ENCODE measurements at regions not wholly inside any gene's neighbourhood (a gene's known extent, or its start where the extent isn't known, plus 50 kb on each side); places are given as distances from the start of the nearest gene placed in this dataset.

DNA sequence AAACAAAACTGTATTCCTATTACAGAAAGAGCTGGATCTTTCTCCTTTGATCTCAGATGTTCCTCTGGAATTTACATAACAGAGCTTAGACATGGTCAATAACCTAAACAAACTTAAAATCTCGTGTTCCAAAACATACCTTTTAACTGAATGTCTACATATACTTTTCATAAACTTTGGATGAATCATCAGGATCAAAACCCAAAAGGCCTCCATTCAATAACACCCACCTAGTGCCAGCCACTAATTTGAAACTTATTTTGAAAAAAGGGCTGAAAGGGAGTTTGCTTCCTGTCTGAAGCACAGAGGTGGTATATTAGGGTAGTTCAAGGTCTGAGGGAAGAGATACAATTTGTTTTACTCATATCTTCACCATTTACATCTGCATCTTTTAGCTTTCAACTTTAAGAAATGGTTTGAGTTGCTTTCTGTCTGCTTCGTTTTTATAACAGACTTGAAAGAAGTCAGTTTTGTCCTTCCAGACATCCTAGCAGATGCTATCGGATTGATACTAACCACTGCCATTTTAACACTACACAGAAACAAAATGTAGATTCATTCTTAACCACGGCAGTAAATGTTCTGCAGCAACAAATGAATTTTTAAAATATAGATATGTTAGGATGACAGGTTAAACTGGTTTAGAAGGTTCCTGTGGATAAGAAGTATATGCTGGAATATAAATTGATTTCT, 242.8 kb upstream of the DKK2 start:
- H3K27ac ChIP-seq, result no peak overlapping the region
- TF ChIP-seq, protein P1, sequence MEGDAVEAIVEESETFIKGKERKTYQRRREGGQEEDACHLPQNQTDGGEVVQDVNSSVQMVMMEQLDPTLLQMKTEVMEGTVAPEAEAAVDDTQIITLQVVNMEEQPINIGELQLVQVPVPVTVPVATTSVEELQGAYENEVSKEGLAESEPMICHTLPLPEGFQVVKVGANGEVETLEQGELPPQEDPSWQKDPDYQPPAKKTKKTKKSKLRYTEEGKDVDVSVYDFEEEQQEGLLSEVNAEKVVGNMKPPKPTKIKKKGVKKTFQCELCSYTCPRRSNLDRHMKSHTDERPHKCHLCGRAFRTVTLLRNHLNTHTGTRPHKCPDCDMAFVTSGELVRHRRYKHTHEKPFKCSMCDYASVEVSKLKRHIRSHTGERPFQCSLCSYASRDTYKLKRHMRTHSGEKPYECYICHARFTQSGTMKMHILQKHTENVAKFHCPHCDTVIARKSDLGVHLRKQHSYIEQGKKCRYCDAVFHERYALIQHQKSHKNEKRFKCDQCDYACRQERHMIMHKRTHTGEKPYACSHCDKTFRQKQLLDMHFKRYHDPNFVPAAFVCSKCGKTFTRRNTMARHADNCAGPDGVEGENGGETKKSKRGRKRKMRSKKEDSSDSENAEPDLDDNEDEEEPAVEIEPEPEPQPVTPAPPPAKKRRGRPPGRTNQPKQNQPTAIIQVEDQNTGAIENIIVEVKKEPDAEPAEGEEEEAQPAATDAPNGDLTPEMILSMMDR (IDR thresholded peaks at IDR 0.05; ENCODE audit: low read depth, low read length, missing control alignments), result no peak
- no peak for DNase-seq
- no peaks in the 10 kb centered on the region for H3K36me3 ChIP-seq (replicated peaks)
- H3K27me3 ChIP-seq (replicated peaks), result no peaks in the 10 kb centered on the region
- in situ Hi-C loops (cut with HindIII; ENCODE audit: low pct_ligation_motif_present, low sequenced_read_pairs), result no loop called here
- H3K4me3 ChIP-seq (ENCODE audit: low read depth, low read length), result no peak overlapping the region

DNA sequence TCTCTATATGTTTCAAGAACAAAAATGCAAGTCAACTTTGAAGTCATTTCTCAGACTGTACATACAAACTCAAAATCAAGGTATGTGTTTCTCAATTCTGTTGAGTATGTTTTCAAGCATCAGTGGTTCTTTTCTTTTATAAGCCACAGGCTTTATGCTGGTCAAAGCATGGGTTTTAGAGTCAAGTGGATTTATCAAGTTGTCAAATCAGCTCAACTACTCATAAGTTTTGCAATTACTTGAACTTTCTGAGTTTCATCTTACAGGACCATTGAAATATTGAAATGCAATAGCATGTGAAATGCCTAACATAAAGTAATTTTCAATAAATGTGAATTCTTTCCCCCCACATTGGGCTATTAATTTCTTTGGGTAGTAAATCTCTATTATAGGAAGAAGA, 239.9 kb upstream of the DKK2 start:
- no peak for DNase-seq
- H3K27me3 ChIP-seq (replicated peaks), result no peaks in the 10 kb centered on the region
- in situ Hi-C loops (cut with HindIII; ENCODE audit: low pct_ligation_motif_present, low sequenced_read_pairs), result no loop called here

DNA sequence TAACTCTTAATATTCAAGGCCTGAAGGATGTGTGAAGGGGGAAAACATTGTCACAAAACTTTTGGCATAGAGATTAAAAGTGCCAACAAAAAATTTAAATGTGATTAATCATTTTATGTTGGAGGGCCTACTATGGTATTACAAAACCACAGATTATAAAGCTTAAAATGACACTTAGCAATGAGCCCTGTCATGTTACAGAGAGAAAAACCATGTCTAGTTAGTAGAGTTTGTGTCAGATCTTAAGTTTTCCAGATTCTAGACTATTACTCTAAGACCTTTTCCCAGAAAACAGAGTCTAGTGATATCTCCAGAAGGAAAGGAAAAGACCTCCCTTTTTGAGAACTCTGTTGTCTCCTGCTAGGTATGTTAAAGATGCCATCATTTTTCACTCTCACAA, 239.1 kb upstream of the DKK2 start:
- H3K36me3 ChIP-seq (replicated peaks), result no peaks in the 10 kb centered on the region
- TF ChIP-seq, protein P1 (IDR thresholded peaks at IDR 0.05; ENCODE audit: low read depth, low read length, missing control alignments), result no peak
- in situ Hi-C loops (cut with HindIII; ENCODE audit: low pct_ligation_motif_present, low sequenced_read_pairs), result no loop called here
- no peak for DNase-seq
- no peak overlapping the region for H3K27ac ChIP-seq
- no peak overlapping the region for H3K4me3 ChIP-seq (ENCODE audit: low read depth, low read length)
- no peaks in the 10 kb centered on the region for H3K27me3 ChIP-seq (replicated peaks)

More for the DNA sequence above, 239.9 kb upstream of the DKK2 start:
- H3K36me3 ChIP-seq (replicated peaks), result no peaks in the 10 kb centered on the region
- H3K27ac ChIP-seq, result no peak overlapping the region
- H3K4me3 ChIP-seq (ENCODE audit: low read depth, low read length), result no peak overlapping the region
- TF ChIP-seq, protein P1 (IDR thresholded peaks at IDR 0.05; ENCODE audit: low read depth, low read length, missing control alignments), result no peak

DNA sequence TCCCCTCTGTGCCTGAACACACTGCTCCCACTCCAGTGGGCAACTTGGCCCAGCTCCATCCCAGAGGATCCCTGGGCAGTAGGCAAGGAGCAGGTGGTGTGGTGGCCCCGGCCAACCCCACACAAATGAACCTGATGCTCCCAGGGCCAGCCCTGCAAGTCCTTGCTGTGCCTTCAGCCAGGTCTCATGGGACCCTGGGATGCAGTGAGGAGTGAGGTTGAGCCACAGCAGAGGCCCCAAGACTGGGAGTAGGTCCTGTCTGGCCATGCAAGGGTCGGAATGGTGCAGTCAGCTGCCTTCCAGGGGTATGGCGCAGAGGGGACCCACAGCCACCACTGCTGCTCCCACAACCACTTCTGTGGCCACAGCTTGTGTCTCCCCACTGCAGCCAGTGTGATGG, 234.5 kb upstream of the DKK2 start:
- TF ChIP-seq, protein P1 (IDR thresholded peaks at IDR 0.05; ENCODE audit: low read depth, low read length, missing control alignments), result no peak
- no peak overlapping the region for H3K4me3 ChIP-seq (ENCODE audit: low read depth, low read length)
- no peaks in the 10 kb centered on the region for H3K27me3 ChIP-seq (replicated peaks)
- no peaks in the 10 kb centered on the region for H3K36me3 ChIP-seq (replicated peaks)
- H3K27ac ChIP-seq, result no peak overlapping the region
- DNase-seq, result no peak
- in situ Hi-C loops (cut with HindIII; ENCODE audit: low pct_ligation_motif_present, low sequenced_read_pairs), result no loop called here

DNA sequence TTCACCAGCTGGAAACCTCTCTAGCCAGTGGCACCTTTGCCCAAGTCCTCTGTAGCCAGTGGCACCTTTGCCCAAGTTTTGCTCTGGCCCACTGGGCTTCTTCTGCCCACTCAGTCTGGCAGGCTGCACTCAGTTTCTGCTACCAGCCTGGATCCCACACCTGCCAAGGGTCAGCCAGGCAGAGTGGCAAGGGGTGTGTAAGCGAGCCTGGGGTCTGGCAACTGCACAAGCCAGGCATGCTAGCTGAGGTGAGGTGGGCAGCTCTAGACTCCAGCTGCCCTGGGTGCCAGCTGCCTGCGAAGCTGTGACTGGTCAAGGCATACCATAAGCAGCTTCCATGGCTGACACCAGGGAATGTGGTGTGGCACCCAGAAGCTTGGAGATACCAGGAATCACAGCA, 233.1 kb upstream of the DKK2 start:
- H3K4me3 ChIP-seq (ENCODE audit: low read depth, low read length), result no peak overlapping the region
- H3K27me3 ChIP-seq (replicated peaks), result no peaks in the 10 kb centered on the region
- TF ChIP-seq, protein P1 (IDR thresholded peaks at IDR 0.05; ENCODE audit: low read depth, low read length, missing control alignments), result no peak
- no peak overlapping the region for H3K27ac ChIP-seq
- no peaks in the 10 kb centered on the region for H3K36me3 ChIP-seq (replicated peaks)
- DNase-seq, result no peak
- in situ Hi-C loops (cut with HindIII; ENCODE audit: low pct_ligation_motif_present, low sequenced_read_pairs), result no loop called here

DNA sequence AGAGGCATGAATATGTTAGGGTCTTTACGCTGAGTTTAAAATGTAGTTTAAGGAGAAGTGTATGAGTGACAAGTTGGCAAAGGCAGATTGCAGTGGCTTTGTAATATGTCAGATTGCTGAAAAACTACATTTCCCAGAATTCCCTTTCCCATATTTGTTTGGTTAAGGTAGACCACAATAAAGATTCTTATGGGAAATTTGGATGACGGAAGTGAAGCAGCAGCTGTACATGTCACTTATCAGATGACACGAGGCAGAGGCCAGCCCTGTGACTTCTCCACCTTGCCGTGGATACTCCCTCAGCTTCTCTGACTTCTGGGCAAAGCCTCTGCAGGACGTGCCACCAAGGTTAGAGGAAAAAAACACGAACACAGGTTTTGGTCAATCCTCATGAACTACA, 229.7 kb upstream of the DKK2 start:
- H3K27ac ChIP-seq, result no peak overlapping the region
- no peak for DNase-seq
- TF ChIP-seq, protein P1 (IDR thresholded peaks at IDR 0.05; ENCODE audit: low read depth, low read length, missing control alignments), result no peak
- H3K4me3 ChIP-seq (ENCODE audit: low read depth, low read length), result no peak overlapping the region
- no peaks in the 10 kb centered on the region for H3K36me3 ChIP-seq (replicated peaks)
- in situ Hi-C loops (cut with HindIII; ENCODE audit: low pct_ligation_motif_present, low sequenced_read_pairs), result no loop called here
- H3K27me3 ChIP-seq (replicated peaks), result no peaks in the 10 kb centered on the region
